Activated CD4-positive, alpha-beta T cell treated with anti-CD3 and anti-CD28 coated beads for 36 hours (primary cell): ENCODE measurements at regions not wholly inside any gene's neighbourhood (a gene's known extent, or its start where the extent isn't known, plus 50 kb on each side); places are given as distances from the start of the nearest gene placed in this dataset.
"Not testable (repeated sequence)": the region's sequence is repeated elsewhere in the genome, so short reads cannot be mapped to it uniquely, and the experiment has no call there.

Experiments used
- ATAC-seq: fragments of 200-7000 bp; cut with Tn5 transposase; one replicate; pipeline ENCODE4 v1.10.0; 2021; ENCODE audit warnings: mild to moderate bottlenecking, moderate library complexity
- CTCF ChIA-PET: fragments of 350-600 bp; sonication (Branson Sonifier 250); formaldehyde crosslinking; loops from one replicate; lab custom pipeline; 2021; ENCODE audit warnings: antibody characterized with exemption; lab: Charles Lee
- POLR2A ChIA-PET: fragments of 350-600 bp; sonication (Branson Sonifier 250); formaldehyde crosslinking; loops from one replicate; lab custom pipeline; 2021; ENCODE audit warnings: antibody characterized with exemption, inconsistent platforms; lab: Charles Lee
- DNase-seq: peaks from one replicate; pipeline ENCODE4 v3.0.0-alpha.2; 2020
- H3K27ac Mint-ChIP-seq: one replicate; pipeline ENCODE4 v1.8.0; 2021; ENCODE audit warnings: mixed read lengths
- H3K27me3 Mint-ChIP-seq: one replicate; pipeline ENCODE4 v1.8.0; 2021; ENCODE audit warnings: mixed read lengths
- H3K36me3 Mint-ChIP-seq: one replicate; pipeline ENCODE4 v1.8.0; 2021; ENCODE audit warnings: low read depth, mixed read lengths
- H3K4me1 Mint-ChIP-seq: one replicate; pipeline ENCODE4 v1.8.0; 2021; ENCODE audit warnings: mixed read lengths
- H3K4me3 Mint-ChIP-seq: one replicate; pipeline ENCODE4 v1.8.0; 2021; ENCODE audit warnings: mild to moderate bottlenecking, moderate library complexity, mixed read lengths
- H3K9me3 Mint-ChIP-seq: one replicate; pipeline ENCODE4 v1.8.0; 2021; ENCODE audit warnings: low read depth, mixed read lengths
- intact Hi-C, 2 experiments: fragments of 100-400 bp; cut with DNase I in 1 of 2; cut with micrococcal nuclease in 1 of 2; formaldehyde crosslinking; loops; one replicate each; pipeline versions ENCODE4 v1.14.2 to v1.15.1; 2022 to 2024; cut with DNase I, micrococcal nuclease

- H3K4me3 Mint-ChIP-seq, result no peak overlapping the region
- H3K9me3 Mint-ChIP-seq, result peaks cover 13% of the 10 kb centered on the region
- ChIA-PET CTCF (no interaction called here), POLR2A (no interaction called here)
- no peak for DNase-seq
- ATAC-seq, result no peak
- H3K27me3 Mint-ChIP-seq, result no peaks in the 10 kb centered on the region
- H3K4me1 Mint-ChIP-seq, result no peaks in the 10 kb centered on the region
- H3K36me3 Mint-ChIP-seq, result no peaks in the 10 kb centered on the region
- intact Hi-C loops, result no loop called here
- H3K27ac Mint-ChIP-seq, result no peak overlapping the region
These were observed 466.6 kb upstream of the PHF14 start for GRCh38 chr7:10507032-10507431.

- H3K36me3 Mint-ChIP-seq, result no peaks in the 10 kb centered on the region
- no peak overlapping the region for H3K4me3 Mint-ChIP-seq
- H3K27ac Mint-ChIP-seq, result no peak overlapping the region
- ATAC-seq (no peak), DNase-seq (no peak)
- POLR2A ChIA-PET, result no interaction called here
- no peaks in the 10 kb centered on the region for H3K27me3 Mint-ChIP-seq
- no peaks in the 10 kb centered on the region for H3K9me3 Mint-ChIP-seq
- intact Hi-C loops, result no loop called here
- no peaks in the 10 kb centered on the region for H3K4me1 Mint-ChIP-seq
- CTCF ChIA-PET, result no interaction called here
These were observed 452.4 kb upstream of the PHF14 start for GRCh38 chr7:10521306-10521705.

- H3K36me3 Mint-ChIP-seq, H3K27ac Mint-ChIP-seq, intact Hi-C loops, H3K9me3 Mint-ChIP-seq, ATAC-seq, DNase-seq, H3K27me3 Mint-ChIP-seq, CTCF ChIA-PET, H3K4me1 Mint-ChIP-seq, H3K4me3 Mint-ChIP-seq, POLR2A ChIA-PET: not testable (repeated sequence)
These were observed 440.2 kb upstream of the PHF14 start for GRCh38 chr7:10533429-10533828.

GRCh38 chr7:10536561-10536960, 437.1 kb upstream of the PHF14 start:
- no peak overlapping the region for H3K4me3 Mint-ChIP-seq
- ATAC-seq, result no peak
- POLR2A ChIA-PET, result no interaction called here
- H3K9me3 Mint-ChIP-seq, result no peaks in the 10 kb centered on the region
- CTCF ChIA-PET, result no interaction called here
- no peak overlapping the region for H3K27ac Mint-ChIP-seq
- intact Hi-C loops, result no loop called here
- no peaks in the 10 kb centered on the region for H3K27me3 Mint-ChIP-seq
- H3K4me1 Mint-ChIP-seq, result no peaks in the 10 kb centered on the region
- H3K36me3 Mint-ChIP-seq, result no peaks in the 10 kb centered on the region
- DNase-seq, result no peak

- Mint-ChIP-seq H3K27me3 (no peaks in the 10 kb centered on the region), H3K36me3 (no peaks in the 10 kb centered on the region), H3K27ac (no peak overlapping the region), H3K4me3 (no peak overlapping the region), H3K4me1 (no peaks in the 10 kb centered on the region), H3K9me3 (no peaks in the 10 kb centered on the region)
- ChIA-PET CTCF (interaction anchor here (0.7 kb wide), 1 partner anchor 129 kb away, joined by 3 read pairs; no protein-coding TSS in a partner anchor), POLR2A (no interaction called here)
- ATAC-seq, result no peak
- intact Hi-C loops, result no loop called here
- DNase-seq, result no peak
These were observed 435.9 kb upstream of the PHF14 start for GRCh38 chr7:10537764-10538163.

GRCh38 chr7:10557375-10557774, 416.3 kb upstream of the PHF14 start:
- H3K36me3 Mint-ChIP-seq, result no peaks in the 10 kb centered on the region
- H3K4me1 Mint-ChIP-seq, result no peaks in the 10 kb centered on the region
- DNase-seq (no peak), ATAC-seq (no peak)
- no peaks in the 10 kb centered on the region for H3K9me3 Mint-ChIP-seq
- ChIA-PET POLR2A (no interaction called here), CTCF (no interaction called here)
- no peaks in the 10 kb centered on the region for H3K27me3 Mint-ChIP-seq
- H3K27ac Mint-ChIP-seq, result no peak overlapping the region
- no peak overlapping the region for H3K4me3 Mint-ChIP-seq
- intact Hi-C loops, result no loop called here

GRCh38 chr7:10560497-10560896, 413.2 kb upstream of the PHF14 start:
- no peak for ATAC-seq
- intact Hi-C loops, result no loop called here
- H3K4me3 Mint-ChIP-seq, result no peak overlapping the region
- H3K27me3 Mint-ChIP-seq, result no peaks in the 10 kb centered on the region
- no peak for DNase-seq
- POLR2A ChIA-PET, result no interaction called here
- no peaks in the 10 kb centered on the region for H3K36me3 Mint-ChIP-seq
- no peaks in the 10 kb centered on the region for H3K4me1 Mint-ChIP-seq
- H3K27ac Mint-ChIP-seq, result no peak overlapping the region
- CTCF ChIA-PET, result interaction anchor here (0.8 kb wide), 1 partner anchor 942 kb away, joined by 3 read pairs; no protein-coding TSS in a partner anchor
- no peaks in the 10 kb centered on the region for H3K9me3 Mint-ChIP-seq

GRCh38 chr7:10568891-10569290, 404.8 kb upstream of the PHF14 start:
- DNase-seq, result no peak
- no peak overlapping the region for H3K4me3 Mint-ChIP-seq
- intact Hi-C loops, result no loop called here
- H3K4me1 Mint-ChIP-seq, result no peaks in the 10 kb centered on the region
- ATAC-seq, result no peak
- H3K9me3 Mint-ChIP-seq, result peaks cover 2% of the 10 kb centered on the region
- ChIA-PET CTCF (no interaction called here), POLR2A (no interaction called here)
- no peak overlapping the region for H3K27ac Mint-ChIP-seq
- H3K36me3 Mint-ChIP-seq, result no peaks in the 10 kb centered on the region
- no peaks in the 10 kb centered on the region for H3K27me3 Mint-ChIP-seq

GRCh38 chr7:10571759-10572158, 401.9 kb upstream of the PHF14 start:
- Mint-ChIP-seq H3K36me3 (no peaks in the 10 kb centered on the region), H3K27ac (no peak overlapping the region), H3K4me1 (no peaks in the 10 kb centered on the region), H3K4me3 (no peak overlapping the region), H3K9me3 (no peaks in the 10 kb centered on the region), H3K27me3 (no peaks in the 10 kb centered on the region)
- CTCF ChIA-PET, result no interaction called here
- POLR2A ChIA-PET, result no interaction called here
- intact Hi-C loops, result no loop called here
- DNase-seq, result no peak
- ATAC-seq, result no peak

- Mint-ChIP-seq H3K27me3 (no peaks in the 10 kb centered on the region), H3K9me3 (no peaks in the 10 kb centered on the region), H3K27ac (no peak overlapping the region), H3K4me1 (no peaks in the 10 kb centered on the region), H3K4me3 (no peak overlapping the region), H3K36me3 (no peaks in the 10 kb centered on the region)
- intact Hi-C loops, result no loop called here
- no peak for ATAC-seq
- POLR2A ChIA-PET, result no interaction called here
- no peak for DNase-seq
- CTCF ChIA-PET, result no interaction called here
These were observed 395.8 kb upstream of the PHF14 start for GRCh38 chr7:10577866-10578374.

- Mint-ChIP-seq H3K4me1 (no peaks in the 10 kb centered on the region), H3K4me3 (no peak overlapping the region), H3K27ac (no peak overlapping the region), H3K27me3 (no peaks in the 10 kb centered on the region), H3K9me3 (no peaks in the 10 kb centered on the region), H3K36me3 (no peaks in the 10 kb centered on the region)
- intact Hi-C loops, result no loop called here
- no peak for ATAC-seq
- ChIA-PET CTCF (no interaction called here), POLR2A (no interaction called here)
- DNase-seq, result no peak
These were observed 394.1 kb upstream of the PHF14 start for GRCh38 chr7:10579561-10579960.

- H3K36me3 Mint-ChIP-seq, result no peaks in the 10 kb centered on the region
- H3K27ac Mint-ChIP-seq, result no peak overlapping the region
- no peak for ATAC-seq
- no peaks in the 10 kb centered on the region for H3K9me3 Mint-ChIP-seq
- no peak overlapping the region for H3K4me3 Mint-ChIP-seq
- H3K4me1 Mint-ChIP-seq, result no peaks in the 10 kb centered on the region
- ChIA-PET CTCF (no interaction called here), POLR2A (no interaction called here)
- no peaks in the 10 kb centered on the region for H3K27me3 Mint-ChIP-seq
- intact Hi-C loops, result no loop called here
- no peak for DNase-seq
These were observed 388.8 kb upstream of the PHF14 start for GRCh38 chr7:10584886-10585285.

GRCh38 chr7:10588084-10588483, 385.6 kb upstream of the PHF14 start:
- ChIA-PET CTCF (interaction anchor here (0.7 kb wide), 1 partner anchor 88 kb away, joined by 3 read pairs; no protein-coding TSS in a partner anchor), POLR2A (interaction anchor here (0.6 kb wide), 1 partner anchor 25 kb away, joined by 3 read pairs; no protein-coding TSS in a partner anchor)
- H3K27me3 Mint-ChIP-seq, result no peaks in the 10 kb centered on the region
- no peaks in the 10 kb centered on the region for H3K4me1 Mint-ChIP-seq
- intact Hi-C loops, result no loop called here
- H3K4me3 Mint-ChIP-seq, result no peak overlapping the region
- no peak for DNase-seq
- H3K9me3 Mint-ChIP-seq, result peaks cover 2% of the 10 kb centered on the region
- no peaks in the 10 kb centered on the region for H3K36me3 Mint-ChIP-seq
- ATAC-seq, result no peak
- no peak overlapping the region for H3K27ac Mint-ChIP-seq
